Subcutaneous abdominal adipose tissue (tissue), 5 donors: ENCODE measurements at regions not wholly inside any gene's neighbourhood (a gene's known extent, or its start where the extent isn't known, plus 50 kb on each side); places are given as distances from the start of the nearest gene placed in this dataset.

Experiments used
- H3K27ac ChIP-seq: one replicate; pipeline ENCODE4 v1.7.0; 2013; ENCODE audit warnings: low read depth, mild to moderate bottlenecking, inconsistent platforms, low read length, moderate library complexity
- H3K27me3 ChIP-seq, 5 donors: one replicate each; pipeline ENCODE4 v1.7.0; 2013; ENCODE audit warnings: low read length in 5 of 5, inconsistent platforms in 1 of 5; ENCODE audit not compliant: control insufficient read depth in 5 of 5, insufficient read depth in 4 of 5
- H3K36me3 ChIP-seq, 5 donors: one replicate each; pipeline ENCODE4 v1.7.0; 2013; ENCODE audit warnings: low read length in 5 of 5; ENCODE audit not compliant: control insufficient read depth in 5 of 5, insufficient read depth in 5 of 5
- H3K4me1 ChIP-seq, 5 donors: one replicate each; pipeline ENCODE4 v1.7.0; 2013; ENCODE audit warnings: low read length in 5 of 5, mild to moderate bottlenecking in 3 of 5, moderate library complexity in 1 of 5; ENCODE audit not compliant: control insufficient read depth in 5 of 5, insufficient read depth in 5 of 5
- H3K4me3 ChIP-seq, 5 donors: one replicate each; pipeline ENCODE4 v1.7.0; 2013; ENCODE audit warnings: low read length in 5 of 5, low read depth in 1 of 5
- H3K9ac ChIP-seq, 5 donors: one replicate each; pipeline ENCODE4 v1.7.0; 2013; ENCODE audit warnings: low read length in 5 of 5, mild to moderate bottlenecking in 4 of 5, moderate library complexity in 3 of 5
- H3K9me3 ChIP-seq, 5 donors: one replicate each; pipeline ENCODE4 v1.7.0; 2013; ENCODE audit warnings: low read length in 5 of 5; ENCODE audit not compliant: control insufficient read depth in 5 of 5
- donor health status: healthy.
- donor health status: healthy.
- donor health status: healthy.
- donor health status: healthy.
- donor health status: healthy.

DNA sequence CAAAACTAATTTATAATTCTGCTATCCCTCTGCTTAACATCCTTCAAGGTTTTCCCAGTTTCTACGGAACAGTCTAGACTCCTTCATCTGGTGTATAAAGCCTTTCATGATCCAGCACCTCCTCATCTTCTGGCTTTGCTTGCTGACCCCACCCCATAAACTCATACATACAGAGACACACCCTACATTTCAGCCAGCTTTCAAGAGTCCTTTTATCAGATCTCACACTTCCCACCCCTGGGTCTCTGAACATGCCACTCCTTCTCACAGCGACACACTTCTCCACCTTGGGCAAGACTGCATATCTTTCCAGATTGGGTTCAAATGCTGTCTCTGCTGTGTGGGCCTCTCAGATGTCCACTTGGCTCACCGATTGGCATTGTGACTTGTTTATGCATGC lies 166.8 kb upstream of the LPP start:
- Histone ChIP-seq H3K4me3 (no peak overlapping the region), H3K36me3 (no peaks in the 10 kb centered on the region), H3K4me1 (peaks cover 0 to 8% (median 0%) of the 10 kb centered on the region in 5 donors), H3K9me3 (no peaks in the 10 kb centered on the region), H3K27me3 (no peaks in the 10 kb centered on the region), H3K27ac (no peak overlapping the region), H3K9ac (no peak overlapping the region)

DNA sequence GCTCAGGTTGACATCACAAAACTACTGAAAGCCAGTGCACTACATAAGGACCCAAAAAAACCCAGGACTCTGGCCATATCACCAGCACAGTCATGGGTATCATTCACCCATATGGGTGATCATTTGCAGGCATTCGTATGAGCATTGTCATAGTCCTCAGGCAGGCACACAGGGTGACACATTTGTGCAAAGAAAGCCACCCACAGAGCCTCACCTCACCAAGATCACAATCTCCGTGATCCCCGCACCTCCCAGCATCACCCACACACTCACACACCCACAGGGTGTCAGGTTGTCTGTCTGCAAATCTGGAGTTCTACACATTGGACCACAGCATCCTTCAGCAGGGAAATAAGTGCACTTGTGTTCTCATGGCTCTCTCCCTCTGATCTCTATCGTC lies 166.0 kb upstream of the LPP start:
- no peaks in the 10 kb centered on the region for H3K36me3 ChIP-seq
- H3K4me1 ChIP-seq = peaks cover 0 to 5% (median 0%) of the 10 kb centered on the region in 5 donors

DNA sequence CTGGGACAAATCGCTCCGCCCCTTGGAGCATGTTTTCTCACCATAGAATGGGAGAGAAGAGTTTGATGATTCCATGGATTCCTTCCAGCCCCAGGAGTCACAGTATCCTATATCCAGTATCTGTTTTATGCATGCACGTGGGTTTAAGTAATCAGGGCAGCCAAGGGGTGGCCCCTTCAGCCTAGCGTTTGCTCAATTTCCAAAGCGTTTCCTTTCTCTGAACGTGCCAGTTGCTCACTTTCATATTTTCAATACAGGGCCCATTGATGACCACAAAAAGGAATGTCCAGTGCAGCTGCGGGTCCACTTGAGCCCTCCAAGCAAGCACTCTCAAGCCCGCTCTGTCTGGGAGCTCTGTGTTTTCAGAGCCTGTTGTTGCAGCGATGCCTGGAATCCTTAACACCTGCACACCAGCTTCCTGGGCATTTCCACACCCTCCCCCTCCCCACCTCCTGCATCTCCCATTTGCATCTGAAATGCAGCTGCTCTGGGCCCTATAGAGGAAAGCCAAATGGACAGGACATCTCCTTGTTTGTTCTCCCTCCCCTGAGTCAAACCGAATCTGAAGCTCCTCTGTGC lies 164.3 kb upstream of the LPP start:
- H3K4me3 ChIP-seq = no peak overlapping the region
- no peaks in the 10 kb centered on the region for H3K27me3 ChIP-seq
- no peaks in the 10 kb centered on the region for H3K9me3 ChIP-seq
- no peaks in the 10 kb centered on the region for H3K36me3 ChIP-seq
- no peak overlapping the region for H3K27ac ChIP-seq
- H3K9ac ChIP-seq = no peak overlapping the region
- H3K4me1 ChIP-seq = no peaks in the 10 kb centered on the region

More for the DNA sequence above, 166.0 kb upstream of the LPP start:
- no peaks in the 10 kb centered on the region for H3K9me3 ChIP-seq
- no peak overlapping the region for H3K9ac ChIP-seq
- no peak overlapping the region for H3K4me3 ChIP-seq
- H3K27ac ChIP-seq = no peak overlapping the region
- H3K27me3 ChIP-seq = no peaks in the 10 kb centered on the region

DNA sequence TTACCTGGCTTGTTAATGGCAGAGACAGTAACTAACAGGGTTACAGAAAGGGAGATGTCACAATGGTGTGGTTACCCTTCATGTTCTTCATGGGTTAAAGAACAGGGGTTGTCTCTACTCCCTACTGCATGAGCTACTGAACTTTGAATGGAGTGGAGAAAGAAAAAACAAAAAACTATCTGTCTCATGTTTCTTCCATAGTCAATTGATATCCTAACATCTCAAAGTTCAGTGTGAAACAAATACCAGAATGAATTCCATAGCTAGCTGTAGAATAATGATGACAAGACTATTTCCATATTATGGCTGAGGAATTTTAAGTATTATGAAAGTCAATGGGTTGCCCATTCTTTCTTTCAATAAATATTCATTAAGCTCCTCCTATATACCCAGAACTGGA lies 161.3 kb upstream of the LPP start:
- H3K9me3 ChIP-seq = no peaks in the 10 kb centered on the region
- H3K4me1 ChIP-seq = no peaks in the 10 kb centered on the region
- H3K36me3 ChIP-seq = no peaks in the 10 kb centered on the region
- H3K27ac ChIP-seq = no peak overlapping the region
- no peaks in the 10 kb centered on the region for H3K27me3 ChIP-seq
- no peak overlapping the region for H3K4me3 ChIP-seq
- H3K9ac ChIP-seq = no peak overlapping the region

DNA sequence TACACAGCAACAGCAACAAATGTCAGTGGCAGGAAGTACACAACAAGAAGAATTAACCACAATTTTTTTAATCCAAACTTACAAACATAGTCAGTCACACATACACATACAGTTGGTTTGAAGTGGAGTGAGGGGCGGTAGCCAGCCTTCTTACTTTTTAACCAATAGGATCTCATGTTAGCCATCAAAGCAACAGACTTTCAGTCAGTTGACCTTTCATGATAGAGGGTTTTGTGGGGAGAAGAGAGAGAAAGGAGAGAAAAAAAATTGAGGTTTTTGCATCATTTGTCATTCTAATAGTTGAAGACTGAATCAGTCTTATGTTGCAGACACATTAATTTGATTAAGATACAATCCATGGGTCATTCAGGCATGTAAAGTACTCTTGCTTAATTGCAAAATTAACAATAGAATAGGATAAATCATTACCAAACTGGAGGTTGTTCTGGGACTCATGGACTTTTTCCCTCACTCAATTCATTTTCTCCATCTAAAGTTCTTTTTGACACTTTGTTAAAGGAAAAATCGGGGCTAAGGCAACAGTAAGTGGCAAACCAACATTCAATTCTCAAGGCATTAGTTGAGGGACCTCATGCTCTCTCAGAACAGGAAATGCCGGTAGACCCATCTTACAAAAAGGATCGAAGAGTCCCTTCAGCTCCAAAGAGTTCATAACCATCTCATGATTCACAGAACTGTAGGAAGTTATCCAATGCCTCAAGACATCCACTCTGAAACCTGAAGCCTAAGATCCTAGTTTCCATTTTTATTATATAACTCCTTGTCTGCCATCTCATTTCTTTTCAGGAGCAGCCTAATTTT lies 159.5 kb upstream of the LPP start:
- Histone ChIP-seq H3K9ac (no peak overlapping the region), H3K4me1 (no peaks in the 10 kb centered on the region), H3K27me3 (no peaks in the 10 kb centered on the region), H3K27ac (no peak overlapping the region), H3K4me3 (no peak overlapping the region), H3K9me3 (no peaks in the 10 kb centered on the region), H3K36me3 (no peaks in the 10 kb centered on the region)

DNA sequence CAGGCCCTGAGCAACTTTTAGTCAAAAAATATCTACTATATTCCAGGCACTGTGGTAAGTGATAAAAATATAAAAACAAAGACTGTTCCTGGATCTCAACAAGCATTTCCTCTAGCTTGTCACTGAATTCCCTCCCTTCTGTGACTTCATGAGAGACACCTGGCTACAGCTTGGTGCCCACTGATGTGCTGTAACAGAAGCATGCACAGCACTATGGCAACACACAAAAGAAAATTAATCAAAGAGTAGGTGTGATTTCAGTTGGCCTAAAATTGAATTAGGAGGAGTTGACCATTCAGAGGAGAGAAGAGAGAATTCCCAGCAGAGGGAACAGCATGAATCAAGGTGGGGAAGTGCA lies 158.9 kb upstream of the LPP start:
- H3K9me3 ChIP-seq = no peaks in the 10 kb centered on the region
- no peak overlapping the region for H3K9ac ChIP-seq
- no peaks in the 10 kb centered on the region for H3K4me1 ChIP-seq
- no peak overlapping the region for H3K4me3 ChIP-seq
- H3K36me3 ChIP-seq = no peaks in the 10 kb centered on the region
- H3K27me3 ChIP-seq = no peaks in the 10 kb centered on the region
- no peak overlapping the region for H3K27ac ChIP-seq

DNA sequence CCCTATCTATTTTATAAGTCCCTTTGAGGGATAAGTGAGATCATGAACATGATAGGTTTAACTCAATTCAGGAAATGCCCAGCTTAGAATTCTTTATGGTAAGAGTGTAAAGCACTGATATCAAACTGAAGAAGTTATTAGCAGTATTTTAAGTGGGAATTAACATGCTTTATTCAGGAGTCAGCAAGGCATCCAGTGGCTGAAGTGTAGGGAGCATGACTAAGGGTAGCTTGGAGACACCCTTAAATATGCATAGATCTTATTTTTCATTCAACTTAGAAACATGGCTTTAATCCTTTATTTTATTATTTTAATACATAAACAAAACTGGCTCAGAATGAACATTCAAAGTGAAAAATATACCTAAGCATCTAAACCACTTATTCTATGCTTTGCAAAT lies 158.3 kb upstream of the LPP start:
- no peak overlapping the region for H3K27ac ChIP-seq
- H3K36me3 ChIP-seq = no peaks in the 10 kb centered on the region
- no peak overlapping the region for H3K9ac ChIP-seq
- no peaks in the 10 kb centered on the region for H3K9me3 ChIP-seq
- H3K27me3 ChIP-seq = no peaks in the 10 kb centered on the region
- H3K4me1 ChIP-seq = no peaks in the 10 kb centered on the region
- no peak overlapping the region for H3K4me3 ChIP-seq

DNA sequence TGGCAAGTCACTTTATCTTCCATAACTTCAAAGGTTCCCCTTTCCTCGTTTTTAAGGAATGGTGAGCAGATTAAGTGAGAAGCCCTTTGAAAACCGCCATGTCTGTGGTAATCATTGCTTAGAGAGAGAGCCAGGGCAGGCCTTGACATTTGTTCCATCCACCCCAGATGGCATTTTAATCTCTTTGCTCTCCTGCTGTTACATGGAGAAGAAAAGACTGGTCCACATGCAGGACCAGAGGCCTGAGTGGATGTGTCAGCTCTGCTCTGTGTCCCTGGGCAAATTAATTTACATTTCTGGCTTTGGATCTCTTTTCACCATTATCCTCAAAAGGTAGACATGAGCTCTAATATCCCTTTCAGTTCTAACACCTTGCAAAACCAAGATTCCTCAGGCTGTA lies 157.3 kb upstream of the LPP start:
- no peaks in the 10 kb centered on the region for H3K27me3 ChIP-seq
- no peaks in the 10 kb centered on the region for H3K36me3 ChIP-seq
- H3K9ac ChIP-seq = no peak overlapping the region
- no peak overlapping the region for H3K27ac ChIP-seq
- no peak overlapping the region for H3K4me3 ChIP-seq
- no peaks in the 10 kb centered on the region for H3K9me3 ChIP-seq
- H3K4me1 ChIP-seq = no peaks in the 10 kb centered on the region

DNA sequence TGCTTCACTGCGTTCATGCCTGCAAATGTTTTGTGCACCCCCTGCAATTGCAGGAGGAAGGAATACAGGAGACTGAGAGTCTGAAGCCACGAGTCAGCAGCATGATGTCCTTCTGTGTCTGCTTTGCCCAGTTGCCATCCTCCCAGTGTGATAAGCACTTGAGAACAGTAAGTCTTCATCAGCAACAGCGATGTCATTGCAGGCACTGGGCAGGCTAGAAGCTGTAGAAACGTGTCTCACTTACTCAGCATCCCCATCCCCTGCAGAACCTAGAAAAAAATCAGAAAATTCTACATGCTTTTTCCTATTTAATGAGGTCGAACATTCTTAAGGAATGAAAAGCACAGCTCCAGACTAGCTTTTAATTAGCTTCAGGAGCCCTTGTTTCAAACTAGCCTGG lies 156.5 kb upstream of the LPP start:
- H3K4me1 ChIP-seq = no peaks in the 10 kb centered on the region

DNA sequence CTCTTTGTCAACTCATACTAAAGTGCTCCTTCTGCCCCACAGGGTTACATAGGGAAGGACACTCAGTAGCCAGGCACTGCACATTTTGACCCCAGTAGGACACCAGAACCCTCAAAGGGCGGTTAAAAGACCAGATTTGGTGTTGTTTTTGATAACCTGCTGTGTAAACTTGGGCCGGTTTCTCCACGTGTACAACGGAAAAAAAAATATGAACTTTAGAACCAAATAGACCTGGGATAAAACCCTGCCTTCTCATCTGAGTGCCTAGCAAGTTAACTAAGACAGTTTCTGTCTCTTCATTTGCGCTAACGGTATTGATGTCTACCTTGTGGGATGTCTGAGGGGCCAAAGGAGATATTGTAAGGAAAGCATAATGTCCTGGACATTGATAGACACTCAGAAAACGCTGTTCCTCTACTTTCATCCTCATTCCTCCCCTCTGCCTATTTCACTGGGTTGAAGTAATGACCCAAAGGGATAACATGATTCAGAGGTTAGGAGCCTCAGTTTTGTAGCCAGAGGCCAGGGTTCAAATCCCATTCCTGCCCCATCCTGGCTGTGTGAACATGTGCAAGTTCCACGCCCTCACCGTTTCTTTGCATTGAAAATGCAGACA lies 155.9 kb upstream of the LPP start:
- Histone ChIP-seq H3K9ac (no peak overlapping the region), H3K4me3 (no peak overlapping the region), H3K36me3 (no peaks in the 10 kb centered on the region), H3K27ac (no peak overlapping the region), H3K27me3 (no peaks in the 10 kb centered on the region), H3K9me3 (no peaks in the 10 kb centered on the region), H3K4me1 (no peaks in the 10 kb centered on the region)

More for the DNA sequence above, 156.5 kb upstream of the LPP start:
- H3K4me3 ChIP-seq = no peak overlapping the region
- no peaks in the 10 kb centered on the region for H3K9me3 ChIP-seq
- H3K9ac ChIP-seq = no peak overlapping the region
- no peaks in the 10 kb centered on the region for H3K36me3 ChIP-seq
- no peak overlapping the region for H3K27ac ChIP-seq
- H3K27me3 ChIP-seq = no peaks in the 10 kb centered on the region
